ENCODE measurements at regions not wholly inside any gene's neighbourhood (a gene's known extent, or its start where the extent isn't known, plus 50 kb on each side); places are given as distances from the start of the nearest gene placed in this dataset.

DNA sequence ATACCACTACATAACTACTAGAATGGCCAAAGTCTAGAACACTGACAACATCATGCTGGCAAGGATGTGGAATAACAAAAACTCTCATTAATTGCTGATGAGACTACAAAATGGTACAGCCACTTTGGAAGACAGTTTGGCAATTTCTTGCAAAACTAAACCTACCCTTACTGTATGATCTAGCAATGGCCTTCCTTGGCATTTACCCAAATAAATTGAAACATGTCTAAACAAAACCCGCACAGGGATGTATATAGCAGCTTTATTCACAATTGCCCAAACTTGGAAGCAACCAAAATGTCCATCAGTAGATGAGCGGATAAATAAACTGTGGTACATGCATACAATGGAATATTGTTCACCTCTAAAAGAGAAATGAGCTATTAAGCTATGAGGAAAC, 87.9 kb upstream of the SLC24A5 start:
- Histone ChIP-seq H3K36me3 (ENCODE audit: control insufficient read depth in 4 of 4, insufficient read depth in 3 of 4, low read depth in 1 of 4, low read length in 3 of 4) (no peaks in the 10 kb centered on the region), H3K9ac (ENCODE audit: low read depth in 1 of 2, low read length in 2 of 2) (no peak overlapping the region), H3K4me1 (ENCODE audit: control insufficient read depth in 4 of 4, insufficient read depth in 4 of 4, low read length in 3 of 4) (no peaks in the 10 kb centered on the region), H3K9me3 (ENCODE audit: control insufficient read depth in 4 of 4, low read length in 3 of 4) (no peaks in the 10 kb centered on the region), H3K4me3 (ENCODE audit: low read depth in 1 of 3, low read length in 3 of 3) (no peak overlapping the region), H3K27me3 (ENCODE audit: control insufficient read depth in 4 of 4, insufficient read depth in 4 of 4, low read length in 3 of 4) (peaks cover 0 to 2% (median 0%) of the 10 kb centered on the region in 4 donors), H3K27ac (ENCODE audit: low read depth in 1 of 2, low read length in 2 of 2) (no peak overlapping the region)
- no peak for TF ChIP-seq YY1 (IDR thresholded peaks at IDR 0.05)
- no peak for TF ChIP-seq TAF1 (conservative IDR thresholded peaks at IDR 0.05)
- no peak for TF ChIP-seq EGR1 (IDR thresholded peaks at IDR 0.05; ENCODE audit: low read depth in 2 of 2)
- TF ChIP-seq REST (IDR thresholded peaks at IDR 0.05): no peak
- WGBS: 85% methylated on average over 2 of the region's 2 CpGs
- no peak for DNase-seq (ENCODE audit: low spot score)

- WGBS: 77% methylated on average over 2 of the region's 2 CpGs
- Histone ChIP-seq H3K4me3 (ENCODE audit: low read depth in 1 of 3, low read length in 3 of 3) (no peak overlapping the region), H3K36me3 (ENCODE audit: control insufficient read depth in 4 of 4, insufficient read depth in 3 of 4, low read depth in 1 of 4, low read length in 3 of 4) (no peaks in the 10 kb centered on the region), H3K9me3 (ENCODE audit: control insufficient read depth in 4 of 4, low read length in 3 of 4) (no peaks in the 10 kb centered on the region), H3K27ac (ENCODE audit: low read depth in 1 of 2, low read length in 2 of 2) (no peak overlapping the region), H3K27me3 (ENCODE audit: control insufficient read depth in 4 of 4, insufficient read depth in 4 of 4, low read length in 3 of 4) (peaks cover 0 to 5% (median 0%) of the 10 kb centered on the region in 4 donors), H3K9ac (ENCODE audit: low read depth in 1 of 2, low read length in 2 of 2) (no peak overlapping the region), H3K4me1 (ENCODE audit: control insufficient read depth in 4 of 4, insufficient read depth in 4 of 4, low read length in 3 of 4) (no peaks in the 10 kb centered on the region)
- DNase-seq (ENCODE audit: low spot score): no peak
- TF ChIP-seq FOXA2 (IDR thresholded peaks at IDR 0.05) (no peak), SP1 (IDR thresholded peaks at IDR 0.05) (no peak), JUND (IDR thresholded peaks at IDR 0.05) (no peak), FOXA1 (IDR thresholded peaks at IDR 0.05) (no peak)
These were observed 82.6 kb upstream of the SLC24A5 start for GRCh38 chr15:48038221-48038620.

DNA sequence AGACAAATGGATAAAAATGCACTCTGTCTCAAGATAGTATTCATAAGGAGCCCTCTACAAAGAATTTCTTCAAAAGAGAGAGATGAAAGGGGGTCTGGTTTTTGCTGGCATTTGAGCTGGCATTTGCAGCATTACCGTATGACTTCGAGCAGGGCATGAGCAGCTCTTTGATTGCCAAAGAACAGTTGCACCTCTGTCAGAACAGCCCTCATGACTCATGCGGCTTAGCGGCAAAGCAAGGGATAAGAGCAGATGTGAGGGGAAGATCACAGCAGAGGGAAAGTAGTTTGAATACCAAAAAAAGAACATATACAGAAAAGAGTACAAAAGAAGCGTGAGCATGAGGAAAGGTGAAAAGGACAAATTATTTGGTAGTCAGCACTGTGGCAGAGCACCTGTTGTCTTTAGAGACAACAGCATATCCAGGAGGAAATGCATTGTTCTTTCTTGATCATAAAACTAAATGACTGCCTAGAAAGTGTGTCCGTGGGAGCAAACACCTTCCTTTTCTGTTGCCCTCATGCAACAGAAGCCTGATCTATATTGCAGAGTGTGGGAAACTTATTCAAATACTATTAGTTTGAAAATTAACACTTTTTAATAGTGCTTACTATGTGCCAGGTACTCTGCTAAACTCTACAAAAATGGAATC, 80.5 kb upstream of the SLC24A5 start:
- peaks cover 0 to 5% (median 0%) of the 10 kb centered on the region in 4 donors for H3K27me3 ChIP-seq (ENCODE audit: control insufficient read depth in 4 of 4, insufficient read depth in 4 of 4, low read length in 3 of 4)
- 71% methylated on average over 6 of the region's 6 CpGs for WGBS
- H3K9ac ChIP-seq (ENCODE audit: low read depth in 1 of 2, low read length in 2 of 2): no peak overlapping the region
- H3K4me3 ChIP-seq (ENCODE audit: low read depth in 1 of 3, low read length in 3 of 3): no peak overlapping the region
- H3K27ac ChIP-seq (ENCODE audit: low read depth in 1 of 2, low read length in 2 of 2): no peak overlapping the region
- H3K4me1 ChIP-seq (ENCODE audit: control insufficient read depth in 4 of 4, insufficient read depth in 4 of 4, low read length in 3 of 4): no peaks in the 10 kb centered on the region
- no peaks in the 10 kb centered on the region for H3K36me3 ChIP-seq (ENCODE audit: control insufficient read depth in 4 of 4, insufficient read depth in 3 of 4, low read depth in 1 of 4, low read length in 3 of 4)
- no peaks in the 10 kb centered on the region for H3K9me3 ChIP-seq (ENCODE audit: control insufficient read depth in 4 of 4, low read length in 3 of 4)
- no peak for DNase-seq (ENCODE audit: low spot score)
- TF ChIP-seq FOXA2 (IDR thresholded peaks at IDR 0.05) (no peak), CTCF (IDR thresholded peaks at IDR 0.05; ENCODE audit: low read depth, low read length, missing input control) (no peak), FOXA1 (IDR thresholded peaks at IDR 0.05) (no peak)

All from liver (tissue), 8 donors.